T1000 (cell line): ENCODE measurements at regions not wholly inside any gene's neighbourhood (a gene's known extent, or its start where the extent isn't known, plus 50 kb on each side); places are given as distances from the start of the nearest gene placed in this dataset.
"Not testable (repeated sequence)": the region's sequence is repeated elsewhere in the genome, so short reads cannot be mapped to it uniquely, and the experiment has no call there.

Source experiments
- DNase-seq: peaks from one replicate; lab custom pipeline; 2025; ENCODE audit warnings: mixed read lengths; lab: John Stamatoyannopoulos, UW

DNA sequence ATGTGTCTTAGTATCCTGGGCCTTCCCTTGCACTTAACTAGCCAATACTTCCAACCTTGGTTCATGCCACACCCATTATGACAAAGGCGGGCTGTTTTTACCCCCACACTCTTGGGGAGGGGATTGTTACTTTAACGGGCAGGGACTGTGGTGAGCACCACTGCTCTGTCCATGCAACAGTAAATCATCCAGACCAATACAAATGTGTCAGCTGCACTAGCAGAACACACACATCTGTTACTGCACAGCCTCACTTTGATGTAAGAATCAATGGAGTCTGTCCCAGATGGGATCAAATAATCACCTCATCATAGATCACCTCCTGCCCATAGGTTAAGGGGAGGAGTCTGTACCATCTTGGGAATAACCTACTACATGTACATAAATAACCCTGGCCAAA lies 58.1 kb downstream of the NPAP1 start:
- DNase-seq = no peak

- DNase-seq = no peak
These were observed 58.8 kb downstream of the NPAP1 start for GRCh38 chr15:24734396-24734795.

- DNase-seq = no peak
These were observed 69.7 kb downstream of the NPAP1 start for GRCh38 chr15:24745290-24745689.

- DNase-seq = no peak
These were observed 70.5 kb downstream of the NPAP1 start for GRCh38 chr15:24746094-24746493.

- no peak for DNase-seq
These were observed 71.8 kb downstream of the NPAP1 start for GRCh38 chr15:24747376-24747775.

DNA sequence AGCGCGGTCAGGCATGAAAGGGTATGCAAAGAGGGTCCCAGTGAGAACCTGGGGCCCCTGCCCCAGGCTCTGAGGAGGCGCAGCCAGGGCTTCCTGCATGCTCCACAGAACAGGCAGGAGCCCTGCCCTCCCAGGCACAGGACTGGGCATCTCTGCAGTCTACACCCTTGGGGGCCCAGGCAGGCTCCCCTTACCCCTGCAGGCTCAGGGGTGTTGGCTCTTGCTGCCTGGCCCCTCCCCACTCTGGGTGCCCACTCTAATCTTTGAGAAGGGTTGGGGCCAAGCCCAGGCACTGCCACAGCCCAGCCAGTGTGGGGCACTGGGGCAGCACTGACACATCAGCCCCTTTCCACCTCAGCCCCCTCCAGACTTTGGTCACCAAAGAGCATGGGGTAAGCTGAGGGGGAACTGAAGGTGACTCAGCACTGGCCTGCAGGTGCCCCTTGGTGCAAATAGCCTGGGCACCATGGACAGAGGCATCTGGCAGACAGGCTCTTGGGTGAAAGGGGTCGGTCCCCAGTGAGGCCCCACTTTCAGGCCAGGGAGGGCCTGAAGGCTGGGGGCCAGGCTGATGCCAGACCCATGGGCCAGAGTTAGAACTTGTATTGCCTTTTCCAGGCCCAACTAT lies 73.4 kb downstream of the NPAP1 start:
- DNase-seq = no peak

DNA sequence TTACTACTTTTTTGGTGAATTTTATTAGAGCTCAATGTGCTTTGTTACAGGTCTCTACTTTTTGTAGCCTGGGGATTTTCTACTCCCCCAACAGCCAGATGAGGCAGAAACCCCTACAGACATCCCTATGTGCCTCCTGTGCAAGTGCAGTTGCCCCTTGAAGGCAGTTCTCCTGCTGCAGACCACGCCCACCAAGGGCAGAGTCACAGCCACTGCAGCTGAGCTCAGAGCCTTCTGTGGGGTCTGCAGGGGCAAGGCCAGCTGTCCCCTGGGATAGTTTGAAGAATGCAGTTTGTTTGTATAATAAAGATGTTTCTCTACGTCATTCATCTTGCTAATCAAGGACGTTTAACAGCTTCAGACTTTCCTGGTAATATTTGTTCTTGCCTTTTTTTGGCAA lies 76.8 kb downstream of the NPAP1 start:
- DNase-seq = no peak

DNA sequence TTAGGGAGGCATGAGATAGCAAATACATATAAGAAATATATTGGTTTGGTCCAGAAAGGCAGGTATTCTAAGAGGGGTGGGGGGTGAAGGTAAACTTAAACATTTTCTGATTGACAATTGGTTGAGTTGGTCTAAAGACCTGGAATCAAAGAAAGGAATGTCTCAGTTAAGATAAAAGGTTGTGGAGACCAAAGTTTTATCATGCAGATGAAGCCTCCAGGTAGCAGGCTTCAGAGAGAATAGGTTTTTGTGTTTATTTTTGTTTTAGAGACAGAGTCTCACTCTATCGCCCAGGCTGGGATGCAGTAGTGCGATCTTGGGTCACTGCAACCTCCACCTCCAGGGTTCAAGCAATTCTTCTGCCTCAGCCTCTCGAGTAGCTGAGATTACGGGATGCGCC lies 80.5 kb downstream of the NPAP1 start:
- DNase-seq = no peak

DNA sequence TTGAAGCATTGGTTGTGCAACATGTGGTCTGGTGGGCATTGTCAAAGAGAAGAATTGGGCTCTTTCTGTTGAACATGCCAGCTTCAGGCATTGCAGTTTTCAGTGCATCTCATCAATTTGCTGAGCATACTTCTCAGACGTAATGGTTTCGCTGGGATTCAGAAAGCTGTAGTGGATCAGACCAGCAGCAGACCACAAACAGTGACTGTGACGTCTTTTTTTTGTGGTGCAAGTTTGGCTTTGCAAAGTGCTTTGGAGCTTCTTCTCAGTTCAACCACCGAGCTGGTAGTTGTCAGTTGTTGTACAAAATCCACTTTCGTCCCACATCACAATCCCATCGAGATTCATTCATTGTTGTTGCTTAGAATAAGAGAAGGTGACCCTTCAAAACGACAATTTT lies 84.5 kb downstream of the NPAP1 start:
- DNase-seq = no peak

DNA sequence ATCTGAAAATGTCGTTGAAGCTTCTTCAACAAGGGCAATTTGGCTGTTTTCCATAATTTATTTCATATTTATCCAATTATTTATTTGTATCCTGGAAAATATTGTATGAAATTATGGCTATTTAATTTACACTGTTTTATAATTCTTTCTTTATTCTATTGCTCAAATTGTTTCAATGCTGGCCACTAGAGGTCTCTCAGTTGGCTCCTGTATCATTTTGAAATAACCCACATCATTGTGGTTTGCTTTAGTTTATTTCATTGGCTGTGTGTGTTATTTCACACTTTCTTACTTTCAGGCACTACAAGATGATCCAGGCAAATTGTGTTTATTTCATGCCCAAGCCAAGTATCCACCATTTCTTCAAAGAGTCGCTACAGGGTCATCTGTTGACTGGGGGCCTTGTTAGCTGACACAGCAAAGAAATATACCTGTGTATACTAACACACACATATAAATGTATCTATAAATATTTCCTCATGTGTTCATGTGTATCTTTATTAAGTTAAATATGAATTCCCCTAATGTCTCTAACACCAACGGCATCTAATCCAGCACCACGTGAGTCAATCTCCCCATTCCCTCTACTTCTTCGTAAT lies 86.2 kb downstream of the NPAP1 start:
- DNase-seq = no peak

DNA sequence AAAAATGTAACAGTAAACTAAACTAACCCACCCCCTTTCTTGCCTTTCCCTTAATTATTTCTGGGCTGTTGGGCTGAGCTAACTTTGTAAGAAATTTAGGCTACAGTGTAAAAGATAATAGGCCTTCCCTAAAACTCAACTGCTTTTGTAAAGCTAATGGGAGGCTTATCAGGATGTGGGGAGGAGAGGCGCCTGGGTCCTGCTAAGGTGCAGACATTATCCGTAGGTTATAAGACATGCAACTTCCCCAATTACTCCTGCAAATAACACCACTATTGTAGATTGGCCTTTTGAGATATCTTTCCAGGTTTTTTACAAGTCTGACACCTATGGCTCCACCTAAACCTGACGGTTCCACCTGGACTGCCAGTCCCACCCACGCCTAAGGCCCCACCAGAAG lies 88.3 kb downstream of the NPAP1 start:
- no peak for DNase-seq

DNA sequence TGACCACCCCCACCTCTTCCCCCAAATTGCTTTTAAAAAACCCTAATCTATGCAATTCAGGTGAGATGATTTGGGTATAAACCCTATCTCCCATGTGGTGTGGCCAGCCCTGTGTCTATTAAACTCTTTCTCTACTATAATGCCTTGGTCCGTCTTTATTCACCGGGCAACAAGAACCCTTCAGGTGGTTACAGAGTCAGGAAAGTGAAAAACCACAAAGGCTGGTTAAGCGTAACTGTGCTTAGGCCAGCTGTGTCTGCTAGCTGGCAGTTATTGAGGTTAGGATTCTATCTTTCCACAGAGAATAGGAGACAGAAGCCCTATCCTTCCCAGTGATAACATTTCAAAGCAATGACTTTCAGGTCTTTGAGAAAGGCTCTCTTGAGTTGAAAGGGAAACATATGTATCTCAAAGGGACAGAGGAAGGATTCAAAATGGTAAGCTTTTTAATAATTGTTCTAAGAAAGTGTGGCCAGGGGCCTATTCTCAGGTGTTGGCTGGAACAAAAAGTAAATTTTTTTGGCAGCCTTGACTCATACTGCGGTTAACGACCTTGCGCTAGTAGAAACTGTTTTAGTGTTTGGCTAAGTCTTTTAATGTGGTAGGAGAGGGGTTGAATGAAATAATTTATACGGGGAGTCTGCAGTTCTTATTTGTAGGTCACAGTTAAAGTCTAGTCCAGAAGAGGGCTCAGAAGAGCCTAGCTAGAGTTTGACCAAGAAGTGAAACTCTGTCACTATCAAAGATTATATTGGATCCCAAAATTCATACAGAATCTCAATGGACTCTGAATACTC lies 89.0 kb downstream of the NPAP1 start:
- no peak for DNase-seq

DNA sequence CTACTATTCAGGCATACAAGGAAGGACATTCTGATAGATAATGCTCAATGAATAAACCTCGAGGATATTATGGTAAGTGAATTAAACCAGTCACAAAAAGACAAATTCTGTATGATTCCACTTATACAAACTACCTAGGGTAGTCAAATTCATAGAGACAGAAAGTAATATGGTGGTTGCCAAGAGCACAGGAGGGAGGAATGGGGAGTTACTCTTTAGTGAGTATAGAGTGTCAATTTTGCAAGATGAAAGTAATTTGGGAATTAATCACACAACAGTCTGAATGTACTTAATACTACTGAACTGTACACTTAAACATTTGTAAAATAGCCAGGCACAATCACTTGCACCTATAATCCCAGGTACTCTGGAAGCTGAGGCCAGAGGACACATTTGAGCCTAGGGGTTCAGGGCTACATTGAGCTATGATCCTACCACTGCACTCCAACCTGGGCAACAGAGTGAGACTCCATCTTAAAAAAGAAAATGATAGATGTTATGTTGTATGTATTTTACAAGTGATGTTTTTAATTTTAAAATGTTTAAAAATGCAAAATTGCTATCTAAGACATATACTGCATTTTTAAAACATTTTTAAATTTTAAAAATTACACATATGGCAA lies 91.0 kb downstream of the NPAP1 start:
- no peak for DNase-seq

DNA sequence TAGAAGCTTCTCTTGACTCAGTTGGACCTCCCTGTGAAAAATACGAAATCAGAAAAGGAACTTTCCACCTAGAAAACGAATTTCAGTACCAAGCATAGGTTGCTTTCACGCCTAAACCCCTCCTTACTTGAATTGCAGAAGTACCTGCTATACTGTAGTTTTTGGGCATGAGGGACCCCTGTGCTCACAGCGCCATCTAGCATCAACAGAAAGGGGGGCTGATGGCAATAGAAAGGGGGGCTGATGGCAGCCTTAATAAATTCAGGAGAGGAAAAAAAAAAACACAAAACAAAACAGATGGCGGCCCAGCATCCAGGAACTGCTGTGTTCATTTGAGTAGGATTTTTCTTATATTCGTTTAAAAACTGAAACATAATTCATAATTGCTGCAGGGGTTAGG lies 96.7 kb downstream of the NPAP1 start:
- no peak for DNase-seq

GRCh38 chr15:24772686-24773373 lies 97.3 kb downstream of the NPAP1 start:
- peak; percentile 49 for DNase-seq

- no peak for DNase-seq
These were observed 101.7 kb downstream of the NPAP1 start for GRCh38 chr15:24777307-24777706.

DNA sequence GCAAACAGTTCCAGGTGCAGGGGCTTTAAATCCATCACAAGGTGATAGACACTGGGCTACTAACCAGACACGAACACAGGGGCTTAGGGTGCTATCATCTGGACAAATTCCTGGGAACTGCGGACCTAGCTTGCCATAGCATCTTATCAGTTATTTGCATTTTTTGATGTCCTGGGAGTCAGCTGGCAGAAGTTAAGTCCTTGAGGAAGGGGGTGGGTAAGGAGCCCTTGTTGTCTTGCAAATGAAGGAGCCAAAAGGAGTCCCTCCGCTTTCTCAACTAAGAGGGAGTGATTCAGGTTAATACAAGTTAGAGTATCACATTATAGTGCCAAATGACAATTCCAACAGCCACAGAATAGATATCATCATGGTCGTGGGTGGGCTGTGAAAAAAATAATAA lies 108.9 kb downstream of the NPAP1 start:
- DNase-seq = no peak

GRCh38 chr15:24786347-24786746 lies 110.8 kb downstream of the NPAP1 start:
- DNase-seq = no peak

DNA sequence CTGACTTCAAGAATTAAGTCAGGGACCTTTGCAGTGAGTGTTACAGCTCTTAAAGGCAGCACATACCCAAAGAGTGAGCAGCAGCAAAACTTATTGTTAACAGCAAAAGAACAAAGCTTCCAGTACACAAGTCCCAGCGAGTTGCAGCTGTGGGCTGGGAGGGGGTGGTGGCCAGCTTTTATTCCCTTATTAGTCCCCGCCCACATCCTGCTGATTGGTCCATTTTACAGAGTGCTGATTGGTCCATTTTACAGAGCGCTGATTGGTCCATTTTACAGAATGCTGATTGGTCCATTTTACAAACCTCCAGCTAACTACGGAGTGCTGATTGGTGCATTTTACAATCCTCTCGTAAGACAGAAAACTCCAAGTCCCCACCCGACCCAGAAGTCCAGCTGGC lies 127.0 kb downstream of the NPAP1 start:
- not testable (repeated sequence) for DNase-seq

GRCh38 chr15:24819680-24820079 lies 135.1 kb upstream of the SNRPN start:
- DNase-seq = no peak

DNA sequence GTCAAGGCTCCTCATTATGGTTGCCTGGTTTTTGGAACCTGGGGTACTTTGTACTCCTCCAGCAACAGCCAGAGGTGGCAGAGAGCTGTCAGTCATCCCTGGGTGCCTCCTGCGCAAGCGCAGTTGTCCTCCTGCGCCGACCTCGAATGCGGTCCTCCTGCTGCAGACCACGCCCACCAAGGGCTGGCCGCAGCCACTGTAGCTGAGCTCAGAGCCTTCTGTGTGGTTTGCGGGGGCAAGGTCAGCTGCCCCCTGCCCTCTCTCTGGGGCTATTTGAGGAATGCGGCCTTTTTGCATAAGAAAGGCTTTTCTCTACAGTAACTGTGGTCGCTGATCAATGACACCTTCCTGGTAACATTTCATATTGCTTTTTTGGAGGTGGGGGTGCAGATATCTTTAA lies 131.3 kb upstream of the SNRPN start:
- DNase-seq = no peak

GRCh38 chr15:24832282-24832681 lies 122.5 kb upstream of the SNRPN start:
- no peak for DNase-seq
